ENCODE measurements at regions not wholly inside any gene's neighbourhood (a gene's known extent, or its start where the extent isn't known, plus 50 kb on each side); places are given as distances from the start of the nearest gene placed in this dataset.

DNA sequence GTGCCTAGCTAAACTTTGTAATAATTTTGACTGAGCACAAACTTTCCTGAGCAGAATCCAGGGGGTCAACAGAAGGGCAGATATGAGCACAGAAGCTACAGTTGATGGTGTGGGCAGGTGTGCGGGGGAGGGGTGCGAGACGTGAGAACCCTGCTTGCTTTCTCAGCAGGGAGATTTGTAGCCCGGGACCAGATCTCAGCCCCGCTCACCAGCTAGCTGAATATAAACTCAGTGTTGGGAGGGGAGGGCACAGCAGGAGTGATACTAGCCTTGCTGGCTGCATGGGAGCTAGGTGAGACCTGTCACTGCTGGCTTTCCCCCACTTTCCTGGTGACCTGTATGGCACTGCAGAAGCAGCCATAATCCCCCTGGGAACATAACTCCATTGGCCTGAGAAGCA lies 83.4 kb downstream of the CLDN1 start:
- Histone ChIP-seq H3K4me3 (ENCODE audit: low read depth in 2 of 2, low read length in 1 of 2) (no peak overlapping the region), H3F3A (replicated peaks; ENCODE audit: insufficient read depth) (no peaks in the 10 kb centered on the region), H4K20me1 (ENCODE audit: insufficient read depth) (no peaks in the 10 kb centered on the region), H3K79me2 (ENCODE audit: insufficient read depth) (no peaks in the 10 kb centered on the region), H3K9me2 (no peaks in the 10 kb centered on the region), H3K9ac (no peak overlapping the region), H3K27me3 (ENCODE audit: insufficient read depth) (no peaks in the 10 kb centered on the region), H3K27ac (ENCODE audit: low read depth in 2 of 2, low read length in 1 of 2) (no peak overlapping the region), H3K36me3 (replicated peaks in 1 of 2; ENCODE audit: control insufficient read depth in 1 of 2, insufficient read depth in 2 of 2, low read length in 1 of 2) (no peaks in the 10 kb centered on the region), H3K9me3 (no peaks in the 10 kb centered on the region), H3K4me1 (ENCODE audit: control insufficient read depth in 1 of 2, insufficient read depth in 2 of 2, low read depth in 1 of 2, low read length in 1 of 2) (no peaks in the 10 kb centered on the region), H3K4me2 (no peak overlapping the region), H2AFZ (ENCODE audit: low read depth) (no peak overlapping the region)
- no peak for TF ChIP-seq SIN3A (IDR thresholded peaks at IDR 0.05; ENCODE audit: borderline replicate concordance, low read depth, low read length)
- POLR2A ChIA-PET, result no interaction called here
- CTCF ChIA-PET, result no interaction called here
- DNase-seq, result no peak
- 27% methylated on average over 5 of the region's 5 CpGs for WGBS (ENCODE audit: low lambda C conversion rate)

DNA sequence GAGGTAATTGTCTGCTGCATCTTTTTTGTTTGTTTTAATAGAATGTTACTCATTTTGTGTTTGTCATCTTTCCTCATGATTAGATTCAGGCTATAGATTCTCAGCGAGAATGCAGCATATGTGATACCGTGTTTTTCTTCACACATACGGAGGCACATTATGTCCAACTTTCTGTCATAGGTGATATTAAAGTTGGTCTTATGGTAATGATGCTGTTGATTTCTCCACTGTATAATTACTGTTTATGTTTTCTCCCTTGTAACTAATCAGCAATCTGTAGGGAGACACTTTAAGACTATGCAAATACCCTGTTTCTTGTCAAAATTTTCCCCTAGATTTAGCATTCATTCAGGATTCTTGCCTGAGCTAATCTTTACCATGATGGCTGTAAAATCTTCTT lies 87.6 kb downstream of the CLDN1 start:
- Histone ChIP-seq H3K9me3 (no peaks in the 10 kb centered on the region), H3K9ac (no peak overlapping the region), H3K27me3 (ENCODE audit: insufficient read depth) (no peaks in the 10 kb centered on the region), H3K4me2 (no peak overlapping the region), H3K4me1 (ENCODE audit: control insufficient read depth in 1 of 2, insufficient read depth in 2 of 2, low read depth in 1 of 2, low read length in 1 of 2) (peaks cover 0 to 19% of the 10 kb centered on the region in 2 experiments; a peak in 1 of 4 replicates), H4K20me1 (ENCODE audit: insufficient read depth) (no peaks in the 10 kb centered on the region), H3K36me3 (replicated peaks in 1 of 2; ENCODE audit: control insufficient read depth in 1 of 2, insufficient read depth in 2 of 2, low read length in 1 of 2) (no peaks in the 10 kb centered on the region), H3K4me3 (ENCODE audit: low read depth in 2 of 2, low read length in 1 of 2) (no peak overlapping the region), H3K9me2 (no peaks in the 10 kb centered on the region), H3F3A (replicated peaks; ENCODE audit: insufficient read depth) (peaks cover 8% of the 10 kb centered on the region), H2AFZ (ENCODE audit: low read depth) (no peak overlapping the region), H3K27ac (ENCODE audit: low read depth in 2 of 2, low read length in 1 of 2) (no peak overlapping the region), H3K79me2 (ENCODE audit: insufficient read depth) (no peaks in the 10 kb centered on the region)
- ChIA-PET CTCF (interaction anchor here (0.8 to 1.8 kb wide), 3 partner anchors 10 to 88 kb away, joined by 3 to 5 read pairs (median 3); partner anchors contain the start of gene CLDN1), POLR2A (no interaction called here)
- 30% methylated on average over 3 of the region's 3 CpGs for WGBS (ENCODE audit: low lambda C conversion rate)
- DNase-seq, result no peak
- TF ChIP-seq EP300 (IDR thresholded peaks at IDR 0.05; ENCODE audit: borderline replicate concordance in 1 of 2, low read depth in 1 of 2, low read length in 1 of 2) (no peak), TCF12 (IDR thresholded peaks at IDR 0.05) (no peak), YY1 (IDR thresholded peaks at IDR 0.05; ENCODE audit: low read depth) (no peak), RFX5 (IDR thresholded peaks at IDR 0.05; ENCODE audit: low read length) (no peak), JUND (IDR thresholded peaks at IDR 0.05) (no peak), FOSL2 (IDR thresholded peaks at IDR 0.05; ENCODE audit: borderline replicate concordance, low read depth) (no peak), TEAD4 (IDR thresholded peaks at IDR 0.05; ENCODE audit: borderline replicate concordance, insufficient read depth) (no peak), NFIC (IDR thresholded peaks at IDR 0.05; ENCODE audit: borderline replicate concordance) (no peak)

DNA sequence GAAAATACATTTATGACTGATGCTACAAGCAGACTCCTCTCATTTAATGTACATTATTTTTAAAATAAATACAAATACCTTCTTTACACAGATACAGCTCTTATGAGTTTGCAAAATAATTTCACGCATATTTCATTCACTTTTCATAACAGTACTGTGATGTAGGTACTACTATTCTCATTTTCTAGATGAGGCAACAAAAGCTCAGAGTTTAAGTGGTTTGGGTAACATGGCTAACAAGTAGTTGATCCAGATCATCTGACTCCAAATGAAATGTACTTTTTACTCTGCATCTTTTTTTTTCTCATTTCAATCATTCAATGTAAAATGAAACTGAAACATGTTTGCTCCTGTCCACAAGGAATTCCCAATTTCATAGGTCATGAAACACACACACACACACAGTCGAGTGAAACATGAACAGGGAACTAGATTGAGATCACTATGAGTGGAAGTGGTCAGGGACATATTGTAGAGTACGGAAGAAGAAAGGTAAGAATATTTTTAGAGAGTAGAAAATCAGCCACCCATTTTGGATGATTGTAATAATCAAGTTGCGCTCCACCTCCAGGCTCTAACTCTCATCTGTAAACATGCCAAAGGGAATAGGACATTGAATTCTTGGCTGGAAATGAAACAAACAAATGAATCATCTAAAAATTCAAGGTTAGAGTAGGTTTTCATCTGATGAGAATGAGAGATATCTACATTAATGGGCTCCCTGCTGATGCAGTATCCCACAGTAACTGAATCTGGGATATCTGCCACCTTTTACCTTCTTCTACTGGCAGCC lies 92.4 kb downstream of the CLDN1 start:
- ChIA-PET CTCF (no interaction called here), POLR2A (no interaction called here)
- Histone ChIP-seq H3K4me3 (ENCODE audit: low read depth in 2 of 2, low read length in 1 of 2) (0 out of 4 replicates have a peak overlapping the region, but pooled peaks of 1 of the 2 experiments have one; percentile 28), H3K27ac (ENCODE audit: low read depth in 2 of 2, low read length in 1 of 2) (peak overlapping the region in 1 of 2 experiments; percentile 9; a peak in 1 of 4 replicates), H3F3A (replicated peaks; ENCODE audit: insufficient read depth) (peaks cover 8% of the 10 kb centered on the region), H3K9me2 (no peaks in the 10 kb centered on the region), H3K9me3 (no peaks in the 10 kb centered on the region), H3K36me3 (replicated peaks in 1 of 2; ENCODE audit: control insufficient read depth in 1 of 2, insufficient read depth in 2 of 2, low read length in 1 of 2) (no peaks in the 10 kb centered on the region), H3K9ac (no peak overlapping the region), H3K79me2 (ENCODE audit: insufficient read depth) (no peaks in the 10 kb centered on the region), H3K4me1 (ENCODE audit: control insufficient read depth in 1 of 2, insufficient read depth in 2 of 2, low read depth in 1 of 2, low read length in 1 of 2) (peaks cover 0 to 19% of the 10 kb centered on the region in 2 experiments; a peak in 1 of 4 replicates), H3K27me3 (ENCODE audit: insufficient read depth) (no peaks in the 10 kb centered on the region), H3K4me2 (peak overlapping the region; percentile 32; the same call in 1 of the 2 replicates), H4K20me1 (ENCODE audit: insufficient read depth) (no peaks in the 10 kb centered on the region), H2AFZ (ENCODE audit: low read depth) (peak overlapping the region; percentile 5; the same call in 1 of the 2 replicates)
- 22% methylated on average over 4 of the region's 4 CpGs for WGBS (ENCODE audit: low lambda C conversion rate)
- no peak for DNase-seq
- TF ChIP-seq EZH2phosphoT487 (IDR thresholded peaks at IDR 0.05; ENCODE audit: borderline replicate concordance, low read depth) (no peak), FOXM1 (IDR thresholded peaks at IDR 0.05; ENCODE audit: low read depth) (no peak), YY1 (IDR thresholded peaks at IDR 0.05; ENCODE audit: low read depth) (no peak), FOXJ3 (CRISPR knock-in tag; IDR thresholded peaks at IDR 0.05) (no peak), CHD2 (IDR thresholded peaks at IDR 0.05; ENCODE audit: low read length, partially characterized antibody) (no peak), GATA2 (CRISPR knock-in tag; IDR thresholded peaks at IDR 0.05) (no peak), TAF1 (IDR thresholded peaks at IDR 0.05; ENCODE audit: borderline replicate concordance, low read depth, low read length) (no peak), MXI1 (IDR thresholded peaks at IDR 0.05; ENCODE audit: low read depth, low read length) (no peak), RFX5 (IDR thresholded peaks at IDR 0.05; ENCODE audit: low read length) (no peak), TEAD4 (IDR thresholded peaks at IDR 0.05; ENCODE audit: borderline replicate concordance, insufficient read depth) (peak; percentile 48; the same call in 1 of the 2 replicates), FOSL2 (IDR thresholded peaks at IDR 0.05; ENCODE audit: borderline replicate concordance, low read depth) (peak; percentile 54), RCOR1 (IDR thresholded peaks at IDR 0.05; ENCODE audit: low read length) (no peak), SIN3A (IDR thresholded peaks at IDR 0.05; ENCODE audit: borderline replicate concordance, low read depth, low read length) (no peak), EP300 (IDR thresholded peaks at IDR 0.05; ENCODE audit: borderline replicate concordance in 1 of 2, low read depth in 1 of 2, low read length in 1 of 2) (peak in 1 of 2 experiments; percentile 67; a peak in 1 of 4 replicates)
- TF ChIP-seq, protein P1, sequence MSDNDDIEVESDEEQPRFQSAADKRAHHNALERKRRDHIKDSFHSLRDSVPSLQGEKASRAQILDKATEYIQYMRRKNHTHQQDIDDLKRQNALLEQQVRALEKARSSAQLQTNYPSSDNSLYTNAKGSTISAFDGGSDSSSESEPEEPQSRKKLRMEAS (IDR thresholded peaks at IDR 0.05; ENCODE audit: low read depth), result no peak
- TF ChIP-seq, protein P2, sequence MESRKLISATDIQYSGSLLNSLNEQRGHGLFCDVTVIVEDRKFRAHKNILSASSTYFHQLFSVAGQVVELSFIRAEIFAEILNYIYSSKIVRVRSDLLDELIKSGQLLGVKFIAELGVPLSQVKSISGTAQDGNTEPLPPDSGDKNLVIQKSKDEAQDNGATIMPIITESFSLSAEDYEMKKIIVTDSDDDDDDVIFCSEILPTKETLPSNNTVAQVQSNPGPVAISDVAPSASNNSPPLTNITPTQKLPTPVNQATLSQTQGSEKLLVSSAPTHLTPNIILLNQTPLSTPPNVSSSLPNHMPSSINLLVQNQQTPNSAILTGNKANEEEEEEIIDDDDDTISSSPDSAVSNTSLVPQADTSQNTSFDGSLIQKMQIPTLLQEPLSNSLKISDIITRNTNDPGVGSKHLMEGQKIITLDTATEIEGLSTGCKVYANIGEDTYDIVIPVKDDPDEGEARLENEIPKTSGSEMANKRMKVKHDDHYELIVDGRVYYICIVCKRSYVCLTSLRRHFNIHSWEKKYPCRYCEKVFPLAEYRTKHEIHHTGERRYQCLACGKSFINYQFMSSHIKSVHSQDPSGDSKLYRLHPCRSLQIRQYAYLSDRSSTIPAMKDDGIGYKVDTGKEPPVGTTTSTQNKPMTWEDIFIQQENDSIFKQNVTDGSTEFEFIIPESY (IDR thresholded peaks at IDR 0.05; ENCODE audit: borderline replicate concordance, low read depth), result no peak

All from SK-N-SH (cell line).